H9 (cell line): ENCODE measurements at regions not wholly inside any gene's neighbourhood (a gene's known extent, or its start where the extent isn't known, plus 50 kb on each side); places are given as distances from the start of the nearest gene placed in this dataset.

Experiments
- DNase-seq: peaks from one replicate; pipeline ENCODE4 v3.0.0-alpha.2; 2017
- H2AFZ ChIP-seq: one replicate; pipeline ENCODE4 v1.6.1; 2013; ENCODE audit warnings: mild to moderate bottlenecking, low read length, control low read depth, moderate library complexity
- H2AK5ac ChIP-seq: 2 replicates; pipeline ENCODE4 v1.6.1; 2013; ENCODE audit warnings: low read length, control low read depth, mixed read lengths; ENCODE audit not compliant: insufficient read length
- H2BK120ac ChIP-seq: one replicate; pipeline ENCODE4 v1.6.1; 2013; ENCODE audit warnings: low read depth, mild to moderate bottlenecking, low read length, control low read depth, inconsistent platforms; ENCODE audit not compliant: poor library complexity, severe bottlenecking
- H2BK12ac ChIP-seq: 2 replicates; pipeline ENCODE4 v1.6.1; 2013; ENCODE audit warnings: low read length, control low read depth, mixed read lengths, low read depth; ENCODE audit not compliant: insufficient read length
- H2BK15ac ChIP-seq: 2 replicates; pipeline ENCODE4 v1.6.1; 2013; ENCODE audit warnings: low read depth, low read length, control low read depth
- H2BK20ac ChIP-seq: one replicate; pipeline ENCODE4 v1.6.1; 2013; ENCODE audit warnings: low read depth, mild to moderate bottlenecking, low read length, control low read depth, inconsistent platforms; ENCODE audit not compliant: poor library complexity, severe bottlenecking
- H2BK5ac ChIP-seq: 2 replicates; pipeline ENCODE4 v1.6.1; 2013; ENCODE audit warnings: low read length, control low read depth, mixed read lengths; ENCODE audit not compliant: insufficient read length
- H3K14ac ChIP-seq: 2 replicates; pipeline ENCODE4 v1.6.1; 2013; ENCODE audit warnings: low read length, control low read depth; ENCODE audit not compliant: insufficient read depth
- H3K18ac ChIP-seq: 2 replicates; pipeline ENCODE4 v1.6.1; 2013; ENCODE audit warnings: low read depth, mild to moderate bottlenecking, mixed read lengths, low read length, control low read depth; ENCODE audit not compliant: insufficient read length
- H3K23ac ChIP-seq: 2 replicates; pipeline ENCODE4 v1.6.1; 2013; ENCODE audit warnings: low read length, control low read depth, mixed read lengths, low read depth; ENCODE audit not compliant: insufficient read length
- H3K23me2 ChIP-seq: 2 replicates; pipeline ENCODE4 v1.6.1; 2013; ENCODE audit warnings: low read depth, mild to moderate bottlenecking, mixed read lengths, low read length, control low read depth; ENCODE audit not compliant: insufficient read length, poor library complexity, severe bottlenecking
- H3K27ac ChIP-seq: 2 replicates; pipeline ENCODE4 v1.5.1; 2013; ENCODE audit warnings: low read length, control low read depth, mixed read lengths, low read depth; ENCODE audit not compliant: insufficient read length
- H3K27me3 ChIP-seq: 2 replicates; pipeline ENCODE4 v1.6.1; 2013; ENCODE audit warnings: low read length, control low read depth, inconsistent platforms; ENCODE audit not compliant: insufficient read depth
- H3K4ac ChIP-seq: 2 replicates; pipeline ENCODE4 v1.6.1; 2013; ENCODE audit warnings: low read depth, mild to moderate bottlenecking, control low read depth, inconsistent platforms, low read length, moderate library complexity
- H3K4me1 ChIP-seq: 2 replicates; pipeline ENCODE4 v1.6.1; 2013; ENCODE audit warnings: low read length, control low read depth, inconsistent platforms; ENCODE audit not compliant: insufficient read depth
- H3K4me2 ChIP-seq: 2 replicates; pipeline ENCODE4 v1.6.1; 2013; ENCODE audit warnings: low read length, control low read depth, mixed read lengths; ENCODE audit not compliant: insufficient read length, insufficient read depth
- H3K56ac ChIP-seq: 2 replicates; pipeline ENCODE4 v1.6.1; 2013; ENCODE audit warnings: low read depth, mild to moderate bottlenecking, mixed read lengths, low read length, control low read depth; ENCODE audit not compliant: insufficient read length
- H3K79me1 ChIP-seq: 2 replicates; pipeline ENCODE4 v1.6.1; 2013; ENCODE audit warnings: low read depth, mild to moderate bottlenecking, moderate library complexity, low read length, control low read depth, inconsistent platforms; ENCODE audit not compliant: insufficient read depth, poor library complexity, severe bottlenecking
- H3K79me2 ChIP-seq: 2 replicates; pipeline ENCODE4 v1.6.1; 2013; ENCODE audit warnings: low read length, control low read depth, inconsistent platforms; ENCODE audit not compliant: insufficient read depth
- H3K9ac ChIP-seq: 2 replicates; pipeline ENCODE4 v1.6.1; 2013; ENCODE audit warnings: low read length, control low read depth, mixed read lengths; ENCODE audit not compliant: insufficient read length; ENCODE audit errors: extremely low read depth
- H3K9me3 ChIP-seq: one replicate; pipeline ENCODE4 v1.6.1; 2013; ENCODE audit warnings: low read depth, low read length, inconsistent platforms; ENCODE audit not compliant: control insufficient read depth
- H3T11ph ChIP-seq: one replicate; pipeline ENCODE4 v1.6.1; 2013; ENCODE audit warnings: mild to moderate bottlenecking, low read length, control low read depth, inconsistent platforms
- H4K20me1 ChIP-seq: one replicate; pipeline ENCODE4 v1.6.1; 2013; ENCODE audit not compliant: control insufficient read depth, insufficient read length, insufficient read depth
- H4K5ac ChIP-seq: 2 replicates; pipeline ENCODE4 v1.6.1; 2013; ENCODE audit warnings: low read depth, mild to moderate bottlenecking, mixed read lengths, low read length, control low read depth; ENCODE audit not compliant: insufficient read length
- H4K8ac ChIP-seq: replicated peaks from 2 replicates; pipeline ENCODE4 v1.6.1; 2013; ENCODE audit warnings: low read length, control low read depth, mixed read lengths, low read depth; ENCODE audit not compliant: insufficient read length
- H4K91ac ChIP-seq: 2 replicates; pipeline ENCODE4 v1.6.1; 2013; ENCODE audit warnings: low read depth, mild to moderate bottlenecking, moderate library complexity, mixed read lengths, low read length, control low read depth; ENCODE audit not compliant: insufficient read length
- H3K27ac Mint-ChIP-seq, 3 experiments: 2 replicates in 2 of 3; 3 replicates in 1 of 3; pipeline ENCODE4 v1.8.0; 2020 to 2021; ENCODE audit warnings: mixed read lengths in 3 of 3, mild to moderate bottlenecking in 1 of 3, moderate library complexity in 1 of 3
- H3K27me3 Mint-ChIP-seq: 2 replicates; pipeline ENCODE4 v1.8.0; 2021; ENCODE audit warnings: low read depth, mild to moderate bottlenecking, moderate library complexity, mixed read lengths
- H3K36me3 Mint-ChIP-seq, 3 experiments: 2 replicates in 2 of 3; 3 replicates in 1 of 3; pipeline ENCODE4 v1.8.0; 2020 to 2021; ENCODE audit warnings: low read depth in 3 of 3, mixed read lengths in 3 of 3; ENCODE audit not compliant: insufficient read depth in 1 of 3
- H3K4me1 Mint-ChIP-seq, 2 experiments: 2 replicates each; pipeline ENCODE4 v1.8.0; 2020; ENCODE audit warnings: mixed read lengths in 2 of 2
- H3K4me3 Mint-ChIP-seq, 2 experiments: 2 replicates in 1 of 2; 3 replicates in 1 of 2; pipeline ENCODE4 v1.8.0; 2020 to 2021; ENCODE audit warnings: mild to moderate bottlenecking in 2 of 2, mixed read lengths in 2 of 2, moderate library complexity in 1 of 2
- H3K9me3 Mint-ChIP-seq, 2 experiments: 2 replicates in 1 of 2; 3 replicates in 1 of 2; pipeline ENCODE4 v1.8.0; 2020; ENCODE audit warnings: mild to moderate bottlenecking in 2 of 2, mixed read lengths in 2 of 2, moderate library complexity in 1 of 2
- CTCF ChIP-seq: fragments of 200-600 bp; sonication (generic); conservative IDR thresholded peaks from 3 replicates; pipeline ENCODE4 v1.8.0; 2021; ENCODE audit warnings: antibody characterized with exemption, mild to moderate bottlenecking
- WGBS: extraction: QIAGEN DNeasy Blood & Tissue Kit; methylation state at CpG from one replicate; pipeline ENCODE4 v1.1.7; 2013; ENCODE audit warnings: missing lambda C conversion rate, low lambda C conversion rate, mixed read lengths; ENCODE audit not compliant: insufficient read length; ENCODE audit errors: extremely low coverage; 5-methylcytosine and 5-hydroxymethylcytosine counted together

DNA sequence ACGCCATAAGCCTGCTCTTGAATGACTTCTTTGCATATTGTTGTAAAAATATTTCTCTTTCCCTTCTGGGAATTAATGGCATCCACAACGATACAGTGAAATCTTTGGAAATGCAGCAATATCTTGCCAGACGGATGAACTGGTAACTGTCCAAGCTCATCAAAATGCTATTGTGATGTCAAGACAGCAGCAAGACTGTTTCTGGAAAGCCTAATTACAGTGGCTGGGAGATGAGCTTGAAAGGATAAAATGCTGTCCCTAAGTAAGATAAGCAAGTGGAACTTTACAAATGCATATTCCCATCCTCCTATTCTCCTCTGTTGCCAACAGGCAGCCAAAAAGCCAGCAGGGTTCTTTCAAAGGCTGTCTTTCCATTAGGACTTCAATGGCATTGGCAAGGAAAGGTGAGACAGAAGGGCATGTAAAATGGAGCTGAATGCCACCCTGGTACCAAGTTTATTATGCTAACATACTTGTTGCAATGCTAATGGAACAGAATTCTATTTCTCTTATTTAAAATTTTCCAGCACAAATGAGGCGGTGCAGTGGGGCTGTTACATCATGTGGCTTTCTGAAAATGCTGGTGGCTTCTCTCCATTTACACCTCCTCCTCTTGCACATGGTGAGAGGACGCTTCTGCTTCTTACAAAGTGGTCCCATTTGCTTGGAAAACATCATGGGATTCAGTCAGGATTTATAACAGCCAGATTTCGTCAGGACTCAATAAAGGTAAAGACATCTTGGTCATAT is 178.3 kb upstream of the PTER start:
- Mint-ChIP-seq H3K27me3 (peaks cover 6% of the 10 kb centered on the region), H3K9me3 (peaks cover 40 to 49% of the 10 kb centered on the region in 2 experiments), H3K27ac (no peak overlapping the region), H3K4me3 (no peak overlapping the region), H3K36me3 (peaks cover 35 to 53% (median 40%) of the 10 kb centered on the region in 3 experiments), H3K4me1 (no peaks in the 10 kb centered on the region)
- Histone ChIP-seq H3K9ac (no peak overlapping the region), H3K4ac (no peak overlapping the region), H3K27me3 (no peaks in the 10 kb centered on the region), H3K79me2 (no peaks in the 10 kb centered on the region), H3K4me1 (no peaks in the 10 kb centered on the region), H2BK15ac (no peak overlapping the region), H2BK12ac (no peak overlapping the region), H3K14ac (no peak overlapping the region), H3K79me1 (no peaks in the 10 kb centered on the region), H3T11ph (no peak overlapping the region), H4K8ac (no peak overlapping the region), H3K4me2 (no peak overlapping the region), H3K18ac (no peak overlapping the region), H3K23ac (no peak overlapping the region), H2BK20ac (no peak overlapping the region), H3K56ac (no peak overlapping the region), H2AFZ (no peak overlapping the region), H2AK5ac (no peak overlapping the region), H3K23me2 (no peaks in the 10 kb centered on the region), H4K91ac (no peak overlapping the region), H4K20me1 (no peaks in the 10 kb centered on the region), H4K5ac (no peak overlapping the region), H2BK120ac (no peak overlapping the region), H3K9me3 (peaks cover 20% of the 10 kb centered on the region), H3K27ac (no peak overlapping the region), H2BK5ac (no peak overlapping the region)
- no peak for TF ChIP-seq CTCF
- no peak for DNase-seq
- WGBS = no CpG with 5 or more reads among the region's 6 CpGs
